AML-193 (cell line): ENCODE measurements at regions not wholly inside any gene's neighbourhood (a gene's known extent, or its start where the extent isn't known, plus 50 kb on each side); places are given as distances from the start of the nearest gene placed in this dataset.

Experiments
- DNase-seq, 2 experiments: peaks; one replicate each; lab custom pipeline; 2025; lab: John Stamatoyannopoulos, UW

GRCh38 chr13:65881561-65882155 lies 1348.5 kb downstream of the PCDH9 start:
- no peak for DNase-seq

- DNase-seq: no peak
These were observed 1355.1 kb downstream of the PCDH9 start for GRCh38 chr13:65875031-65875430.

- no peak for DNase-seq
These were observed 1357.7 kb downstream of the PCDH9 start for GRCh38 chr13:65872448-65872847.

- no peak for DNase-seq
These were observed 1361.3 kb downstream of the PCDH9 start for GRCh38 chr13:65868884-65869283.

DNA sequence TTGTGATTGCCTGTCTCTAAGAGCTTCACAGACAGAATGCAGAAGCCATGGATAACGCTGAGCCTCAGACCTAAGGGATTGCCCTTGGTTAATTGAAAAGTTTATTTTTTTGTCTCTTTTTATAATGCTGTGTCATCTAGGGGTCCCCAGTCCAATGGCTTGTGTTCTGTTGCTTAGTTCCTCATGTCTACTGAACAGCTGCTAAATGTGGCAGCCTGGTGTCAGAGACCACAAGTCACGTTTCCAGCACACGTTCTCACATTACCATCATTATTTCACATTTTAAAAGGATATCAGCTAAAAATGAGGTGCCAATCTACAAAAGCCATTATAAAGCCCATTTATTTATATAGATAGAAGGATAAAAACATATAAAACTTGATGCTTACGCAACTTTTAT lies 1362.0 kb downstream of the PCDH9 start:
- no peak for DNase-seq

DNA sequence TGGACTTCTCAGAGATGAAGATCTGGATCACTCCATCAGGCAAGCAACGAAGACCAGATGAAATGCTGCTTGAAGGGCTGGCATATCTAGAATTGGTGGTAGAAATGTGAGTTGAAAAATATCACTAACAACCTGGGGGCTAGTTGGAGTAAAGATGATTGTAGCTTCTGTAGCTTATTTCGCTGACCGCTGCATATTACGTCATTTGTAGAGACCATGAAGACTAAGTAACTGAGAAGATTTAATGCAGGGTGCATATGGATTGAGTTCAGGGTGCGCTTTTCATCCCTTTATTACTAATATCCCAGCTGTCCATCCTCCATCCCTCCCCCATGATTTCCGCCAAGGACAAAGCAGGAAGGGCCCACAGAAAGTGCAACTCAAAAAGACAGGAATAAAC lies 1364.0 kb downstream of the PCDH9 start:
- no peak for DNase-seq

DNA sequence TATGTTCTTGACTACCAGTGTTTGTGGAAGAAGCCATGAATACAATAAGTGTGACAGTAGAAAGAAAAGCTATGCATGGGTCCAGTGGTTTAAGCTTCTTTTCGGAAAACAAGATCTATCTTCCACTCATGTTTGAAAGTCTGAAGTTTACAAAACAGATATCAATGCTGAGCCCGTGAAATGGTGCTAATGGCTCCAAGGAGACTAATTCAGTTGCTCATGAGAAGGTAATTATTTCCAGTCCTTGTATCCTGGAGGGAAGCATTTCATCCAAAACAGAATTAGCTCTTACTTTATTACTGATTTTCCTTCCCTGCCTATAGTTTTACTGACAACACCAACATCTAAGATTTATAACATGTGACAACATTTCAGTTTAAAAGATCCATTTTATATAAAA lies 1364.9 kb downstream of the PCDH9 start:
- no peak for DNase-seq

GRCh38 chr13:65864039-65864438 lies 1366.1 kb downstream of the PCDH9 start:
- DNase-seq: no peak

DNA sequence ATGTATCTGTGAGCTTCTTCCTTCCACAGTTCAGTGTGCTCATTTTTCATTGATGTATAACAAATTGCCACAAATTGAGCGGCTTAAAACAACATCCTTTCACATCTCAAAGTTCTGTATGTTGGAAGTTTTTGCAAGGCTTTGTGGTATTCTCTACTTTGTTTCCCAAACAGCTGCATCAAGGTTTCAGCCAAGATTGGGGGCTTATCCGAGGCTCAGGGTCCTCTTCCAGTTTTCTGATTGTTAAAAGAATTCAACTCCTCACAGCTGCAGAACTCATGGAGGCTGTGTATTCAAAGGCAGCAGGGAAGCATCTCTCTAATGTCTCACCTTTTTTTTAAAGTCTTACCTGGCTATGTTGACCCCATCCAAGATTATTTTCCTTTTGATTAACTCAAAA lies 1369.8 kb downstream of the PCDH9 start:
- no peak for DNase-seq

GRCh38 chr13:65857942-65858565 lies 1372.1 kb downstream of the PCDH9 start:
- no peak for DNase-seq

GRCh38 chr13:65856431-65856830 lies 1373.7 kb downstream of the PCDH9 start:
- no peak for DNase-seq

DNA sequence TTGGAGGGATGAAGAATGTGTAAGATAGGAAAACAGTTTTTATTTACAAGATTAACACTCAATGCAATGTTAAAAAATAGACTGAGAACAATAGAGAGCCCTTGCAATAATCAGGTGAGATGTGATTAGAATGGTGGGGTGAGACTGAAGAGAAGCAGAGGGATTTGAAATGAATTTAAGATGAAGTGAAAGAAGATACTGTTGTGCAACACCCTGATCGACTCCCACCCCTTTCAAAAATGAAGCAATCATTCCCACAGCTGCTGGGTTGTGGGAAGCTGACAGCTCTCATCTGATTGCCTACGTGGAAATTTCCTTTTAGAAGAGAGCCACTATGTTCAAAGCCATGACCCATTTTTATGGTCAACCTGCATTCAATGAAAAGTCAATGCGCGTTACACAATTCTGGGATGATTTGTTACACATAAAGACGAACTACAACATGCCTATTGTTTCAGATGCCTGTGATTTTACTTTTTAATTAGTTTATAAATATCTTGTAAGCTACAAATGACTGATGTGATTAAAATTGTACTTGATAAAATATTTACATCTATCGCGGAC lies 1374.8 kb downstream of the PCDH9 start:
- peak in 1 of 2 experiments; percentile 4 for DNase-seq

GRCh38 chr13:65854431-65854830 lies 1375.7 kb downstream of the PCDH9 start:
- no peak for DNase-seq

GRCh38 chr13:65844266-65844841 lies 1385.8 kb downstream of the PCDH9 start:
- DNase-seq: no peak

DNA sequence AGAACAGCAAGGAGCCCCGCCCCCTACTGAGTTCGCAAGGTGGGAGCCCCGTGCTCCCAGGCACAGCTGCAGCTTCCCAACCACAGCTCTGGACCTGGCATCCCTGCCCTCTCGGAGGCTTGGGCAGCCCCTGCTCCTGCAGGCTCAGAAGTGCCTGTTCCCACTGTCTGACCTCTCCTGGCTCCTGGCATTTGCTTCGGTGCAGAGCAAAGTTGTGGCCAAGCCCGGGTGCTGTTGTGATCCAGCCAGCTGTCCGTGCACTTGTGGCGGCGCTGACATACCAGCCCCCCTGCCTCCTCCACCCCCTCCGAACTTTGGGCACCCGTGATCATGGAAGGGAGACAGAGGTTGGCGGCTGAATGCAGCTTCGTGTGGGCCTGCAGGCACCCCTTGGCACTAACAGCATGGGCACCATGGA lies 1386.8 kb downstream of the PCDH9 start:
- no peak for DNase-seq

DNA sequence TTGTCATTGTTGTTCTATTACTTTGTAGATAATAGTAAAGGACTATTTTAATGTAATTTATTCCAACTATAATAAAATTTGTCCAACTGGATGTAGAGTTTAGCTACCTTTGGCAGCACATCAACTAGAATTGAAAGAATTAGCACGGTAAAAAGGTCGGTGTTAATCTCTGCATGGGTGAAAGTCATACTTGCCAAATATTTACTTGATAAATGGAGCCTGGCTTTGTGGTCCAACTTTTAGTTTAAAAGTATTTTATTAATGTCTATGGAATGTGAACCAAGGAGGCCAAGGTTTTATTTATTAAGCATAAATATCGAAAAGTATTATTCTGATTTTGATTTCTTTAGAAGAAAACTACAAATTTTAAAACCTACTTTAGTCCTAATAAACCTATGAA lies 1389.0 kb downstream of the PCDH9 start:
- DNase-seq: no peak

DNA sequence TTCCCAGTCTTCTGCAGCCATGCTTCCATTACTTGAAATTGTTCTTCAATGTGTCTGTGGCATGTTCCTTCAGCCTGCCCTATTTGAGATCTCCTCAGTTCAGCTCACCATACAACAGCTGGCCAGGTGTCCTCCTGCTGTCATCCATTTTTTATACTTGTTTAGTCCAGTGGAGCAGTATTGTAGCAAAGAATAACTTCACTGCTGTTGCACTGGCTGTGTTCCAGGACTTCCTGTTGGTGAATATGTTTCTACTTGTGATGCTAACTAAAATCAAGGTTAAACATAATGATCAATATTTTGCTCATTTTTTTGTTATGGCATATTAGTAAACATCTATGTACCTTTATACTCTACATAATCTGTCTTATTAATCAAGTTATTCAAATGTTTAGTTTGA lies 1394.1 kb downstream of the PCDH9 start:
- no peak for DNase-seq

DNA sequence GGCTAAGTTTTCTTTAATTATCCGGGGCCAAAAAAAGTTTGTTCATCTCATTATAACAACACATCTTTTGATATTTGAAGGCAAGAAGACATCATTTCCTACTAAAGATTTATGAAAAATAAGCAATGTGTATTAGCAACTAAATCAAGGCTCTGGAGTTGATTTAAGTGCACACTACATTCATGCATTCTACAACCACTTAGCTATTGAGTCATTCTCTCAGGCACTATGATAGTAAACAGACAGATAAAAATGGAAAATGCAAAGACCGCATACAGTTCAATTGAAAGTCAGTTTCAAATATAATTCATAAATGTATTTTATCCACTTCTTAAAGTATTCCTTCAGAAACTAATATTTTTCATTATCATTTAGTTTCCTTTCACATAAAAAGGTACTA lies 1395.2 kb downstream of the PCDH9 start:
- DNase-seq: no peak

- DNase-seq: no peak
These were observed 1399.5 kb downstream of the PCDH9 start for GRCh38 chr13:65830411-65831205.

- DNase-seq: no peak
These were observed 1400.7 kb downstream of the PCDH9 start for GRCh38 chr13:65829241-65830008.

- DNase-seq: no peak
These were observed 1403.5 kb downstream of the PCDH9 start for GRCh38 chr13:65826657-65827056.

DNA sequence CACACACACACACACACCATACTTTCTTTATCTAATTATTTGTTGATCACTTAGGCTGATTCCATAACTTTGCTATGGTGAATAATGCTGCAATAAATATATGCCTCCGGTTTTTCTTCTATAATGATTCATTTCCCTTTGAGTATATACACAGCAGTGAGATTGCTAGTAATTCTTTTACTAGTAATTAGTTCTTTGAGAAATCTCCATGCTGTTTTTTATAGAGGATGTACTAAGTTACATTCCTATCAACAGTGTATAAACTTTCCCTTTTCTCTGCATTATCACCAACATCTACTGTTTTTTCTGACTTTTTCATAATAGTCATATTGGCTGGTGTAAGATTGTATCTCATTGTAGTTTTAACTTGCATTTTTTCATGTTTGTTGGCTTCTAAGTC lies 1405.1 kb downstream of the PCDH9 start:
- no peak for DNase-seq
